Cerebellar cortex (tissue), 1 donor: ENCODE measurements at regions not wholly inside any gene's neighbourhood (a gene's known extent, or its start where the extent isn't known, plus 50 kb on each side); places are given as distances from the start of the nearest gene placed in this dataset.

ENCODE experiments used
- DNase-seq: peaks from one replicate; pipeline ENCODE4 v3.0.0-alpha.2; 2015; ENCODE audit warnings: low spot score

- no peak for DNase-seq
These were observed 194.3 kb upstream of the PRKCQ start for GRCh38 chr10:6774406-6774805.

- no peak for DNase-seq
These were observed 191.3 kb upstream of the PRKCQ start for GRCh38 chr10:6771331-6771730.

GRCh38 chr10:6770846-6771245 is 190.8 kb upstream of the PRKCQ start:
- no peak for DNase-seq

- DNase-seq, result no peak
These were observed 189.8 kb upstream of the PRKCQ start for GRCh38 chr10:6769704-6770417.

GRCh38 chr10:6766131-6766801 is 186.2 kb upstream of the PRKCQ start:
- no peak for DNase-seq

GRCh38 chr10:6763423-6763822 is 183.3 kb upstream of the PRKCQ start:
- no peak for DNase-seq

- no peak for DNase-seq
These were observed 182.9 kb upstream of the PRKCQ start for GRCh38 chr10:6763001-6763400.

GRCh38 chr10:6759961-6760360 is 179.9 kb upstream of the PRKCQ start:
- no peak for DNase-seq

- no peak for DNase-seq
These were observed 177.1 kb upstream of the PRKCQ start for GRCh38 chr10:6757158-6757557.

- DNase-seq, result no peak
These were observed 176.6 kb upstream of the PRKCQ start for GRCh38 chr10:6756716-6757115.

- DNase-seq, result no peak
These were observed 175.8 kb upstream of the PRKCQ start for GRCh38 chr10:6755781-6756460.

- no peak for DNase-seq
These were observed 173.6 kb upstream of the PRKCQ start for GRCh38 chr10:6753644-6754043.

GRCh38 chr10:6751363-6751762 is 171.3 kb upstream of the PRKCQ start:
- DNase-seq, result no peak

- no peak for DNase-seq
These were observed 169.0 kb upstream of the PRKCQ start for GRCh38 chr10:6748981-6749635.

GRCh38 chr10:6748029-6748428 is 168.0 kb upstream of the PRKCQ start:
- DNase-seq, result no peak

- DNase-seq, result no peak
These were observed 166.7 kb upstream of the PRKCQ start for GRCh38 chr10:6746782-6747181.

- no peak for DNase-seq
These were observed 163.3 kb upstream of the PRKCQ start for GRCh38 chr10:6743291-6743849.

- no peak for DNase-seq
These were observed 161.5 kb upstream of the PRKCQ start for GRCh38 chr10:6741541-6741941.

- DNase-seq, result no peak
These were observed 159.6 kb upstream of the PRKCQ start for GRCh38 chr10:6739530-6740174.

GRCh38 chr10:6738112-6738768 is 158.2 kb upstream of the PRKCQ start:
- peak; percentile 19 for DNase-seq

GRCh38 chr10:6737758-6738111 is 157.7 kb upstream of the PRKCQ start:
- no peak for DNase-seq
